Neural progenitor cell (in vitro differentiated cells): ENCODE measurements at regions not wholly inside any gene's neighbourhood (a gene's known extent, or its start where the extent isn't known, plus 50 kb on each side); places are given as distances from the start of the nearest gene placed in this dataset.

Experiments
- EZH2 ChIP-seq: fragments of 200-600 bp; sonication (generic); IDR thresholded peaks from 2 replicates; pipeline ENCODE4 v1.6.1; 2017; ENCODE audit warnings: antibody characterized with exemption, mild to moderate bottlenecking, moderate library complexity
- EZH2phosphoT487 ChIP-seq: fragments of 200-600 bp; sonication (generic); IDR thresholded peaks from 2 replicates; pipeline ENCODE4 v1.6.1; 2017; ENCODE audit warnings: antibody characterized with exemption
- TF ChIP-seq, protein P1 (sequence below): fragments of 200-600 bp; sonication (generic); IDR thresholded peaks from 2 replicates; pipeline ENCODE4 v1.5.1; 2017; ENCODE audit warnings: antibody characterized with exemption, mild to moderate bottlenecking

GRCh38 chr3:178082326-178082906 lies 453.8 kb upstream of the KCNMB2 start:
- TF ChIP-seq, protein P1, sequence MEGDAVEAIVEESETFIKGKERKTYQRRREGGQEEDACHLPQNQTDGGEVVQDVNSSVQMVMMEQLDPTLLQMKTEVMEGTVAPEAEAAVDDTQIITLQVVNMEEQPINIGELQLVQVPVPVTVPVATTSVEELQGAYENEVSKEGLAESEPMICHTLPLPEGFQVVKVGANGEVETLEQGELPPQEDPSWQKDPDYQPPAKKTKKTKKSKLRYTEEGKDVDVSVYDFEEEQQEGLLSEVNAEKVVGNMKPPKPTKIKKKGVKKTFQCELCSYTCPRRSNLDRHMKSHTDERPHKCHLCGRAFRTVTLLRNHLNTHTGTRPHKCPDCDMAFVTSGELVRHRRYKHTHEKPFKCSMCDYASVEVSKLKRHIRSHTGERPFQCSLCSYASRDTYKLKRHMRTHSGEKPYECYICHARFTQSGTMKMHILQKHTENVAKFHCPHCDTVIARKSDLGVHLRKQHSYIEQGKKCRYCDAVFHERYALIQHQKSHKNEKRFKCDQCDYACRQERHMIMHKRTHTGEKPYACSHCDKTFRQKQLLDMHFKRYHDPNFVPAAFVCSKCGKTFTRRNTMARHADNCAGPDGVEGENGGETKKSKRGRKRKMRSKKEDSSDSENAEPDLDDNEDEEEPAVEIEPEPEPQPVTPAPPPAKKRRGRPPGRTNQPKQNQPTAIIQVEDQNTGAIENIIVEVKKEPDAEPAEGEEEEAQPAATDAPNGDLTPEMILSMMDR: no peak
- TF ChIP-seq EZH2phosphoT487: no peak
- no peak for TF ChIP-seq EZH2
